ENCODE measurements at regions not wholly inside any gene's neighbourhood (a gene's known extent, or its start where the extent isn't known, plus 50 kb on each side); places are given as distances from the start of the nearest gene placed in this dataset.

DNA sequence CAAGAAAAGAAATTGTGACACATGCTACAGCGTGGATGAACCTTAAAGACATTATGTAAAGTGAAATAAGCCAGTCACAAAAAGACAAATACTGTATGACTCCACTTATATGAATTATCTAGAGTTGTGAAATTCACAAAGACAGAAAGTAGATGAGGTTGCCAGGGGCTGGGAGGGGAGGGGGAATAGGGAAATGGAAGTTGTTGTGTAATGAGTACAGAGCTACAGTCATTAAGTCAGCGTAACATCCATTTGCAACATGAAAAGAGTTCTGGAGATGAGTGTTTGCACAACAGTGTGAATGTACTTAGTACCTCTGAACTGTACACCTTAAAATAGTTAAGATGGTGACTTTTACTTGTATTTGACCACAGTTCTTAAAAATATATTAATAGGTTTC, 112.1 kb upstream of the CDK1 start:
- TF ChIP-seq, protein P1, sequence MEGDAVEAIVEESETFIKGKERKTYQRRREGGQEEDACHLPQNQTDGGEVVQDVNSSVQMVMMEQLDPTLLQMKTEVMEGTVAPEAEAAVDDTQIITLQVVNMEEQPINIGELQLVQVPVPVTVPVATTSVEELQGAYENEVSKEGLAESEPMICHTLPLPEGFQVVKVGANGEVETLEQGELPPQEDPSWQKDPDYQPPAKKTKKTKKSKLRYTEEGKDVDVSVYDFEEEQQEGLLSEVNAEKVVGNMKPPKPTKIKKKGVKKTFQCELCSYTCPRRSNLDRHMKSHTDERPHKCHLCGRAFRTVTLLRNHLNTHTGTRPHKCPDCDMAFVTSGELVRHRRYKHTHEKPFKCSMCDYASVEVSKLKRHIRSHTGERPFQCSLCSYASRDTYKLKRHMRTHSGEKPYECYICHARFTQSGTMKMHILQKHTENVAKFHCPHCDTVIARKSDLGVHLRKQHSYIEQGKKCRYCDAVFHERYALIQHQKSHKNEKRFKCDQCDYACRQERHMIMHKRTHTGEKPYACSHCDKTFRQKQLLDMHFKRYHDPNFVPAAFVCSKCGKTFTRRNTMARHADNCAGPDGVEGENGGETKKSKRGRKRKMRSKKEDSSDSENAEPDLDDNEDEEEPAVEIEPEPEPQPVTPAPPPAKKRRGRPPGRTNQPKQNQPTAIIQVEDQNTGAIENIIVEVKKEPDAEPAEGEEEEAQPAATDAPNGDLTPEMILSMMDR (IDR thresholded peaks at IDR 0.05): no peak
- TF ChIP-seq POLR2A (IDR thresholded peaks at IDR 0.05): no peak

Data from esophagus squamous epithelium (tissue), 4 donors.